Inflammatory macrophage (primary cell): ENCODE measurements at regions not wholly inside any gene's neighbourhood (a gene's known extent, or its start where the extent isn't known, plus 50 kb on each side); places are given as distances from the start of the nearest gene placed in this dataset.

Experiments
- DNase-seq, 2 donors: peaks; one replicate each; pipeline ENCODE4 v3.0.0-alpha.2; 2020 to 2022

- peak; percentile 50 to 63 for DNase-seq
Measured at GRCh38 chr18:45384137-45384961, 230.9 kb upstream of the SLC14A2 start.

GRCh38 chr18:45384962-45385315 is 230.3 kb upstream of the SLC14A2 start:
- DNase-seq: no peak

GRCh38 chr18:45386041-45386655 is 229.1 kb upstream of the SLC14A2 start:
- DNase-seq: peak in 1 of 2 donors; percentile 29

GRCh38 chr18:45387229-45387628 is 228.0 kb upstream of the SLC14A2 start:
- no peak for DNase-seq

- no peak for DNase-seq
Measured at GRCh38 chr18:45398448-45398847, 216.8 kb upstream of the SLC14A2 start.

- no peak for DNase-seq
Measured at GRCh38 chr18:45399146-45399545, 216.1 kb upstream of the SLC14A2 start.

GRCh38 chr18:45399643-45400042 is 215.6 kb upstream of the SLC14A2 start:
- DNase-seq: no peak

GRCh38 chr18:45402485-45403056 is 212.7 kb upstream of the SLC14A2 start:
- DNase-seq: no peak

GRCh38 chr18:45403341-45404049 is 211.8 kb upstream of the SLC14A2 start:
- DNase-seq: no peak

- DNase-seq: no peak
Measured at GRCh38 chr18:45408218-45408617, 207.1 kb upstream of the SLC14A2 start.

GRCh38 chr18:45409971-45410370 is 205.3 kb upstream of the SLC14A2 start:
- DNase-seq: no peak

- no peak for DNase-seq
Measured at GRCh38 chr18:45412577-45412976, 202.7 kb upstream of the SLC14A2 start.

- DNase-seq: no peak
Measured at GRCh38 chr18:45413180-45413836, 202.0 kb upstream of the SLC14A2 start.

GRCh38 chr18:45415614-45416013 is 199.7 kb upstream of the SLC14A2 start:
- DNase-seq: no peak

GRCh38 chr18:45416168-45416567 is 199.1 kb upstream of the SLC14A2 start:
- no peak for DNase-seq

GRCh38 chr18:45417392-45417791 is 197.9 kb upstream of the SLC14A2 start:
- DNase-seq: no peak

- DNase-seq: no peak
Measured at GRCh38 chr18:45423659-45424058, 191.6 kb upstream of the SLC14A2 start.

- no peak for DNase-seq
Measured at GRCh38 chr18:45430041-45430440, 185.2 kb upstream of the SLC14A2 start.

GRCh38 chr18:45435810-45436209 is 179.5 kb upstream of the SLC14A2 start:
- DNase-seq: no peak

GRCh38 chr18:45437366-45437765 is 177.9 kb upstream of the SLC14A2 start:
- no peak for DNase-seq

- DNase-seq: no peak
Measured at GRCh38 chr18:45439851-45440645, 175.2 kb upstream of the SLC14A2 start.
